IMR-90 (cell line): ENCODE measurements at regions not wholly inside any gene's neighbourhood (a gene's known extent, or its start where the extent isn't known, plus 50 kb on each side); places are given as distances from the start of the nearest gene placed in this dataset.

Experiments used
- ATAC-seq: fragments of 200-7000 bp; cut with Tn5 transposase; 2 replicates; pipeline ENCODE4 v1.9.1; 2020; ENCODE audit warnings: low read depth, mild to moderate bottlenecking, moderate library complexity
- BruUV-seq: library from RNA; stranded (reverse); fragments of 400-500 nt; replicated peaks from 2 replicates; lab custom pipeline; 2021; lab: Mats Ljungman, UMichigan
- CTCF ChIA-PET: fragments of 300-600 bp; formaldehyde crosslinking; extraction: SDS; loops from one replicate; lab custom pipeline; 2021; ENCODE audit warnings: antibody characterized with exemption; lab: Yijun Ruan, JAX
- POLR2A ChIA-PET: fragments of 300-600 bp; sonication (Branson Sonifier 250); formaldehyde crosslinking; loops from one replicate; lab custom pipeline; 2022; ENCODE audit warnings: antibody characterized with exemption; ENCODE audit not compliant: unreplicated experiment; lab: Charles Lee
- DNase-seq: peaks from one replicate; pipeline ENCODE4 v3.0.0; 2013
- H2AFZ ChIP-seq: replicated peaks from 2 replicates; pipeline ENCODE3; 2013; ENCODE audit warnings: low read length, mild to moderate bottlenecking; ENCODE audit not compliant: poor library complexity
- H2AK5ac ChIP-seq: 2 replicates; pipeline ENCODE4 v1.6.1; 2013; ENCODE audit warnings: low read depth, low read length, inconsistent platforms
- H2AK9ac ChIP-seq: replicated peaks from 2 replicates; pipeline ENCODE3; 2013; ENCODE audit warnings: mild to moderate bottlenecking, low read depth, low read length, moderate library complexity; ENCODE audit not compliant: poor library complexity
- H2BK120ac ChIP-seq: 2 replicates; pipeline ENCODE4 v1.6.1; 2013; ENCODE audit warnings: low read depth, low read length, inconsistent platforms
- H2BK15ac ChIP-seq: 3 replicates; pipeline ENCODE4 v1.6.1; 2013; ENCODE audit warnings: low read depth, low read length, inconsistent platforms
- H2BK20ac ChIP-seq: 2 replicates; pipeline ENCODE4 v1.6.1; 2013; ENCODE audit warnings: low read depth, mild to moderate bottlenecking, inconsistent platforms, low read length, moderate library complexity
- H2BK5ac ChIP-seq: 2 replicates; pipeline ENCODE4 v1.6.1; 2013; ENCODE audit warnings: mild to moderate bottlenecking, low read depth, low read length, inconsistent platforms; ENCODE audit not compliant: poor library complexity, severe bottlenecking
- H3K14ac ChIP-seq: replicated peaks from 2 replicates; pipeline ENCODE4 v1.6.1; 2013; ENCODE audit warnings: low read depth, low read length, inconsistent platforms
- H3K18ac ChIP-seq: 2 replicates; pipeline ENCODE4 v1.6.1; 2013; ENCODE audit warnings: low read depth, low read length, control low read depth
- H3K23ac ChIP-seq: 2 replicates; pipeline ENCODE4 v1.6.1; 2013; ENCODE audit warnings: low read depth, low read length, inconsistent platforms
- H3K27ac ChIP-seq: 2 replicates; pipeline ENCODE4 v1.5.1; 2013; ENCODE audit warnings: mild to moderate bottlenecking, control low read depth, low read length; ENCODE audit not compliant: insufficient read depth
- H3K27me3 ChIP-seq: 2 replicates; pipeline ENCODE4 v1.6.1; 2013; ENCODE audit warnings: low read length; ENCODE audit not compliant: control insufficient read depth, insufficient read depth
- H3K36me3 ChIP-seq: 2 replicates; pipeline ENCODE4 v1.6.1; 2013; ENCODE audit warnings: low read length, mixed read lengths; ENCODE audit not compliant: control insufficient read depth, insufficient read depth
- H3K4ac ChIP-seq: 2 replicates; pipeline ENCODE4 v1.6.1; 2013; ENCODE audit warnings: low read depth, low read length, inconsistent platforms
- H3K4me1 ChIP-seq: 2 replicates; pipeline ENCODE4 v1.6.1; 2013; ENCODE audit warnings: low read length, mixed read lengths; ENCODE audit not compliant: control insufficient read depth, insufficient read depth
- H3K4me2 ChIP-seq: 2 replicates; pipeline ENCODE4 v1.6.1; 2013; ENCODE audit warnings: low read depth, mild to moderate bottlenecking, control low read depth, low read length, moderate library complexity
- H3K4me3 ChIP-seq: 2 replicates; pipeline ENCODE4 v1.5.1; 2013; ENCODE audit warnings: low read depth, mild to moderate bottlenecking, control low read depth, low read length, moderate library complexity; ENCODE audit not compliant: insufficient read depth
- H3K56ac ChIP-seq: 2 replicates; pipeline ENCODE4 v1.6.1; 2013; ENCODE audit warnings: low read length, inconsistent platforms; ENCODE audit not compliant: insufficient read depth; ENCODE audit errors: extremely low read depth
- H3K79me1 ChIP-seq, 2 experiments: 2 replicates each; pipeline ENCODE4 v1.6.1; 2013; ENCODE audit warnings: low read length in 2 of 2, inconsistent platforms in 1 of 2, low read depth in 1 of 2
- H3K9ac ChIP-seq: 2 replicates; pipeline ENCODE4 v1.6.1; 2013; ENCODE audit warnings: low read depth, low read length, control low read depth
- H3K9me1 ChIP-seq: 2 replicates; pipeline ENCODE4 v1.6.1; 2013; ENCODE audit warnings: low read length, inconsistent platforms; ENCODE audit not compliant: insufficient read depth
- H3K9me3 ChIP-seq: 2 replicates; pipeline ENCODE4 v1.6.1; 2013; ENCODE audit warnings: low read length; ENCODE audit not compliant: control insufficient read depth, insufficient read depth
- H4K20me1 ChIP-seq: 2 replicates; pipeline ENCODE4 v1.6.1; 2013; ENCODE audit warnings: low read length, inconsistent platforms; ENCODE audit not compliant: insufficient read depth
- H4K5ac ChIP-seq: 2 replicates; pipeline ENCODE4 v1.6.1; 2013; ENCODE audit warnings: mild to moderate bottlenecking, low read depth, low read length, control low read depth
- H4K8ac ChIP-seq, 2 experiments: 2 replicates each; pipeline ENCODE4 v1.6.1; 2013; ENCODE audit warnings: low read depth in 2 of 2, low read length in 2 of 2, control low read depth in 1 of 2, inconsistent platforms in 1 of 2
- H4K91ac ChIP-seq: 2 replicates; pipeline ENCODE4 v1.6.1; 2013; ENCODE audit warnings: low read depth, low read length, inconsistent platforms; ENCODE audit not compliant: insufficient read depth
- CEBPB ChIP-seq: IDR thresholded peaks from 2 replicates; pipeline ENCODE4 v1.6.1; 2012; ENCODE audit warnings: low read depth, low read length, improper control_type of control experiment
- NFE2L2 ChIP-seq: fragments of 150-350 bp; IDR thresholded peaks from 2 replicates; pipeline ENCODE4 v1.6.1; 2016; ENCODE audit warnings: low read depth, mild to moderate bottlenecking, low read length
- RAD21 ChIP-seq: IDR thresholded peaks from 2 replicates; pipeline ENCODE4 v1.6.1; 2012; ENCODE audit warnings: low read length, improper control_type of control experiment
- SMC3 ChIP-seq: fragments of 150-350 bp; IDR thresholded peaks from 2 replicates; pipeline ENCODE4 v1.6.1; 2016; ENCODE audit warnings: low read depth, mild to moderate bottlenecking, antibody characterized with exemption, low read length, moderate library complexity
- USF2 ChIP-seq: fragments of 150-350 bp; IDR thresholded peaks from 2 replicates; pipeline ENCODE4 v1.6.1; 2017; ENCODE audit warnings: mild to moderate bottlenecking, antibody characterized with exemption, low read length, low read depth
- WGBS, 2 experiments: methylation state at CpG; one replicate each; pipeline versions ENCODE4 v1.1.5 to v1.1.7; 2013; ENCODE audit warnings: missing lambda C conversion rate in 2 of 2; ENCODE audit not compliant: insufficient read length in 1 of 2; ENCODE audit errors: extremely low coverage in 2 of 2; 5-methylcytosine and 5-hydroxymethylcytosine counted together
- dilution Hi-C: fragments of 300-500 bp; cut with HindIII; formaldehyde crosslinking; loops from one replicate; pipeline ENCODE4 v1.14.3; 2018; ENCODE audit warnings: low sequenced_read_pairs; ENCODE audit not compliant: unreplicated experiment
- in situ Hi-C: fragments of 300-500 bp; cut with MboI; formaldehyde crosslinking; loops from 3 replicates; pipeline ENCODE4 v1.14.3; 2019; ENCODE audit warnings: low sequenced_read_pairs, inconsistent platforms, mixed read lengths
- intact Hi-C: fragments of 100-400 bp; cut with micrococcal nuclease; formaldehyde crosslinking; loops from 2 replicates; pipeline ENCODE4 v1.10.0; 2022

DNA sequence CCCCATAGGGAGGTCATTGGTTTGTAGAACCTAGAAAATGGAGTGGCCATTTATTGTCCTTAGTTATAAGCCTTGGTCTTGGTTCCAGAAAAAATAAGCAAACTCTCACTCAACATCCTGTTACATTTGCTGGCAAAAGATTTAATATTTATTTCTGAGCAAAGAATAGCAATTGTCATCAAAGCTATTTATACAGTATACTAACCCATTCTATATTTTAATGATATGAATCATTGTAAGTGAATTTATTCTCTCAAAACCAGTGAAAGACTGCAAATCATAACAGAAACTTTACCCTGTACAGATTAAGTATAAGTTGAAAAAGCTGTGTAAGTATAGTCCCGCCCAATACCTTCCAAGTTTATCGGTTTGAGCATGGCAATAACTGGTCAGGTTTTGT, 364.4 kb downstream of the CD109 start:
- TF ChIP-seq SMC3 (no peak), USF2 (no peak), RAD21 (no peak), NFE2L2 (no peak), CEBPB (no peak)
- no peak overlapping the region for H2BK15ac ChIP-seq
- no peak overlapping the region for H2AFZ ChIP-seq
- no peaks in the 10 kb centered on the region for H3K36me3 ChIP-seq
- H3K27ac ChIP-seq: no peak overlapping the region
- in situ Hi-C loops: no loop called here
- H4K91ac ChIP-seq: no peak overlapping the region
- no peak overlapping the region for H2BK5ac ChIP-seq
- ChIA-PET POLR2A (no interaction called here), CTCF (no interaction called here)
- no CpG with 5 or more reads among the region's 2 CpGs for WGBS, 2 experiments
- no peak overlapping the region for H3K23ac ChIP-seq
- ATAC-seq (no peak), DNase-seq (peak; percentile 39)
- dilution Hi-C loops: no loop called here
- no peaks in the 10 kb centered on the region for H4K20me1 ChIP-seq
- no peak overlapping the region for H2BK20ac ChIP-seq
- H3K4me3 ChIP-seq: no peak overlapping the region
- H3K4me2 ChIP-seq: no peak overlapping the region
- no peaks in the 10 kb centered on the region for H3K79me1 ChIP-seq
- H3K4me1 ChIP-seq: peaks cover 2% of the 10 kb centered on the region; the same call in 1 of the 2 replicates
- no peak overlapping the region for H3K56ac ChIP-seq
- intact Hi-C loops: no loop called here
- H4K8ac ChIP-seq: no peak overlapping the region
- BruUV-seq: no TSS peak
- no peaks in the 10 kb centered on the region for H3K9me1 ChIP-seq
- H3K18ac ChIP-seq: peak overlapping the region; percentile 27; the same call in 1 of the 2 replicates
- H3K27me3 ChIP-seq: no peaks in the 10 kb centered on the region
- no peak overlapping the region for H2AK9ac ChIP-seq
- peak overlapping the region; percentile 48; the same call in 1 of the 2 replicates for H4K5ac ChIP-seq
- no peaks in the 10 kb centered on the region for H3K9me3 ChIP-seq
- H3K4ac ChIP-seq: no peak overlapping the region
- no peak overlapping the region for H3K14ac ChIP-seq
- H2BK120ac ChIP-seq: no peak overlapping the region
- no peak overlapping the region for H2AK5ac ChIP-seq
- H3K9ac ChIP-seq: no peak overlapping the region
